A549 (cell line): ENCODE measurements at regions not wholly inside any gene's neighbourhood (a gene's known extent, or its start where the extent isn't known, plus 50 kb on each side); places are given as distances from the start of the nearest gene placed in this dataset.

Experiments used
- ATAC-seq, 2 experiments: fragments of 200-7000 bp in 1 of 2; fragments of >200 bp in 1 of 2; cut with Nextera tagmentation in 1 of 2; cut with Tn5 transposase in 1 of 2; 3 replicates each; pipeline versions ENCODE4 v1.8.0 to v1.9.1; 2018 to 2020; ENCODE audit warnings: mild to moderate bottlenecking in 1 of 2, moderate library complexity in 1 of 2
- CTCF ChIA-PET: fragments of 300-600 bp; sonication (Branson Sonifier 250); formaldehyde crosslinking; extraction: SDS; loops from one replicate; lab custom pipeline; 2021; ENCODE audit warnings: antibody characterized with exemption, inconsistent platforms; lab: Yijun Ruan, JAX
- POLR2A ChIA-PET: fragments of 350-600 bp; formaldehyde crosslinking; extraction: SDS; loops from one replicate; lab custom pipeline; 2021; ENCODE audit warnings: antibody characterized with exemption, inconsistent platforms; lab: Yijun Ruan, JAX
- DNase-seq, 2 experiments: peaks; one replicate each; pipeline versions ENCODE4 v3.0.0 to v3.0.0-alpha.2; 2011 to 2016; ENCODE audit warnings: low read depth in 1 of 2, low spot score in 1 of 2
- FAIRE-seq: peaks from 2 replicates; lab custom pipeline; 2011; peaks lifted over from hg19 to GRCh38; lab: Jason Lieb, UNC
- H3K27ac ChIP-seq, 2 experiments: fragments of >200 bp; sonication (Bioruptor Twin); formaldehyde crosslinking; 3 replicates each; pipeline ENCODE4 v1.5.1; 2016 to 2017
- H3K4me1 ChIP-seq: fragments of >200 bp; sonication (Bioruptor Twin); formaldehyde crosslinking; 3 replicates; pipeline ENCODE4 v1.6.1; 2016
- H3K4me2 ChIP-seq: fragments of >200 bp; sonication (Bioruptor Twin); formaldehyde crosslinking; 3 replicates; pipeline ENCODE4 v1.6.1; 2016
- H3K4me3 ChIP-seq: fragments of >200 bp; sonication (Bioruptor Twin); formaldehyde crosslinking; 3 replicates; pipeline ENCODE4 v1.5.1; 2016
- H3K9me3 ChIP-seq: fragments of >200 bp; sonication (Bioruptor Twin); formaldehyde crosslinking; 3 replicates; pipeline ENCODE4 v1.6.1; 2016
- BHLHE40 ChIP-seq: IDR thresholded peaks from 2 replicates; pipeline ENCODE4 v1.6.1; 2012; ENCODE audit warnings: low read depth, low read length, inconsistent platforms
- CBX2 ChIP-seq: fragments of 200-600 bp; sonication (generic); IDR thresholded peaks from 2 replicates; pipeline ENCODE4 v1.6.1; 2016; ENCODE audit warnings: low read depth, mild to moderate bottlenecking, borderline replicate concordance
- CEBPB ChIP-seq, 2 experiments: fragments of >200 bp in 1 of 2; sonication (Bioruptor Twin) in 1 of 2; formaldehyde crosslinking in 1 of 2; IDR thresholded peaks; 2 replicates each; pipeline ENCODE4 v1.6.1; 2012 to 2016
- CHD2 ChIP-seq: fragments of 150-350 bp; IDR thresholded peaks from 2 replicates; pipeline ENCODE4 v1.6.1; 2014; ENCODE audit warnings: low read length; ENCODE audit not compliant: partially characterized antibody
- E2F6 ChIP-seq: IDR thresholded peaks from 2 replicates; pipeline ENCODE4 v1.6.1; 2012; ENCODE audit warnings: low read depth, borderline replicate concordance
- EHF ChIP-seq: fragments of 250-450 bp; sonication (Bioruptor Pico); IDR thresholded peaks from 2 replicates; pipeline ENCODE4 v1.5.0; 2020; ENCODE audit warnings: mild to moderate bottlenecking
- EHMT2 ChIP-seq: fragments of 200-600 bp; sonication (generic); IDR thresholded peaks from 2 replicates; pipeline ENCODE4 v1.6.1; 2016; ENCODE audit warnings: antibody characterized with exemption, low read depth, mild to moderate bottlenecking, moderate library complexity
- FOSL2 ChIP-seq, 2 experiments: fragments of 450-650 bp in 1 of 2; fragments of >200 bp in 1 of 2; sonication (Bioruptor Twin) in 1 of 2; formaldehyde crosslinking; IDR thresholded peaks; 2 replicates each; pipeline versions ENCODE4 v1.5.0 to v1.6.1; 2016 to 2020; ENCODE audit warnings: mild to moderate bottlenecking in 1 of 2, moderate library complexity in 1 of 2
- GATA3 ChIP-seq: IDR thresholded peaks from 2 replicates; pipeline ENCODE4 v1.6.1; 2012; ENCODE audit warnings: borderline replicate concordance
- HDAC2 ChIP-seq: fragments of 200-600 bp; sonication (generic); IDR thresholded peaks from 2 replicates; pipeline ENCODE4 v1.6.1; 2016
- HES2 ChIP-seq: fragments of >200 bp; sonication (Bioruptor Twin); formaldehyde crosslinking; IDR thresholded peaks from 2 replicates; pipeline ENCODE4 v1.6.1; 2016
- HMGXB4 ChIP-seq: fragments of 250-450 bp; sonication (Bioruptor Pico); IDR thresholded peaks from 2 replicates; pipeline ENCODE4 v1.5.0; 2021; ENCODE audit warnings: mild to moderate bottlenecking, moderate library complexity, borderline replicate concordance
- HOXB5 ChIP-seq: fragments of 250-450 bp; sonication (Bioruptor Pico); IDR thresholded peaks from 2 replicates; pipeline ENCODE4 v1.5.0; 2020; ENCODE audit warnings: mild to moderate bottlenecking, moderate library complexity
- JUNB ChIP-seq: fragments of >200 bp; sonication (Bioruptor Twin); formaldehyde crosslinking; IDR thresholded peaks from 2 replicates; pipeline ENCODE4 v1.6.1; 2016
- KDM1A ChIP-seq: fragments of 200-600 bp; sonication (generic); IDR thresholded peaks from 2 replicates; pipeline ENCODE4 v1.6.1; 2016; ENCODE audit warnings: low read depth, mild to moderate bottlenecking
- KDM5A ChIP-seq: fragments of 200-600 bp; sonication (generic); IDR thresholded peaks from 2 replicates; pipeline ENCODE4 v1.6.1; 2016; ENCODE audit warnings: antibody characterized with exemption, mild to moderate bottlenecking
- MAFK ChIP-seq: fragments of 450-650 bp; IDR thresholded peaks from 2 replicates; pipeline ENCODE4 v1.6.1; 2014; ENCODE audit not compliant: partially characterized antibody
- NFE2L2 ChIP-seq: fragments of 150-350 bp; conservative IDR thresholded peaks from 2 replicates; pipeline ENCODE4 v1.6.1; 2014; ENCODE audit warnings: low read length
- NPAS2 ChIP-seq: fragments of 250-450 bp; sonication (Bioruptor Pico); IDR thresholded peaks from 2 replicates; pipeline ENCODE4 v1.8.0; 2022; ENCODE audit warnings: mild to moderate bottlenecking, moderate library complexity, borderline replicate concordance
- PBX3 ChIP-seq: IDR thresholded peaks from 2 replicates; pipeline ENCODE4 v1.6.1; 2012
- POLR2AphosphoS2 ChIP-seq: conservative IDR thresholded peaks from 2 replicates; pipeline ENCODE4 v1.6.1; 2012; ENCODE audit warnings: low read length, improper control_type of control experiment, inconsistent platforms
- RARB ChIP-seq: fragments of 250-450 bp; sonication (Bioruptor Pico); IDR thresholded peaks from 2 replicates; pipeline ENCODE4 v1.8.0; 2021; ENCODE audit warnings: mild to moderate bottlenecking, moderate library complexity
- TFCP2L1 ChIP-seq: fragments of 250-450 bp; sonication (Bioruptor Pico); IDR thresholded peaks from 2 replicates; pipeline ENCODE4 v1.5.0; 2021; ENCODE audit warnings: mild to moderate bottlenecking
- ZC3H11A ChIP-seq: fragments of 450-650 bp; IDR thresholded peaks from 2 replicates; pipeline ENCODE4 v1.6.1; 2014; ENCODE audit warnings: antibody characterized with exemption, mild to moderate bottlenecking
- ZSCAN20 ChIP-seq: fragments of 250-450 bp; sonication (Bioruptor Pico); IDR thresholded peaks from 2 replicates; pipeline ENCODE4 v1.8.0; 2022; ENCODE audit warnings: mild to moderate bottlenecking, moderate library complexity
- WGBS: methylation state at CpG from one replicate; pipeline ENCODE4 v1.1.6; 2017; ENCODE audit errors: missing lambda C conversion rate; 5-methylcytosine and 5-hydroxymethylcytosine counted together
- TF ChIP-seq, protein P1 (sequence below): fragments of 450-650 bp; IDR thresholded peaks from 2 replicates; pipeline ENCODE4 v1.6.1; 2014; ENCODE audit warnings: antibody characterized with exemption

GRCh38 chr7:46493196-46493595 lies 572.1 kb upstream of the IGFBP3 start:
- H3K4me3 ChIP-seq = no peak overlapping the region
- no peak for TF ChIP-seq ZC3H11A
- TF ChIP-seq RARB (CRISPR knock-in tag) = no peak
- TF ChIP-seq, protein P1, sequence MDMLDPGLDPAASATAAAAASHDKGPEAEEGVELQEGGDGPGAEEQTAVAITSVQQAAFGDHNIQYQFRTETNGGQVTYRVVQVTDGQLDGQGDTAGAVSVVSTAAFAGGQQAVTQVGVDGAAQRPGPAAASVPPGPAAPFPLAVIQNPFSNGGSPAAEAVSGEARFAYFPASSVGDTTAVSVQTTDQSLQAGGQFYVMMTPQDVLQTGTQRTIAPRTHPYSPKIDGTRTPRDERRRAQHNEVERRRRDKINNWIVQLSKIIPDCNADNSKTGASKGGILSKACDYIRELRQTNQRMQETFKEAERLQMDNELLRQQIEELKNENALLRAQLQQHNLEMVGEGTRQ = no peak
- no peak for TF ChIP-seq CBX2
- no peak for TF ChIP-seq CHD2
- no peak for TF ChIP-seq TFCP2L1 (CRISPR knock-in tag)
- no peak for TF ChIP-seq HDAC2
- no peak for TF ChIP-seq ZSCAN20 (CRISPR knock-in tag)
- TF ChIP-seq CEBPB (IDR thresholded peaks at IDR 0.05) = no peak
- TF ChIP-seq EHMT2 = no peak
- TF ChIP-seq BHLHE40 = no peak
- TF ChIP-seq HOXB5 = no peak
- no peak for TF ChIP-seq KDM5A
- TF ChIP-seq JUNB = no peak
- TF ChIP-seq E2F6 = no peak
- no peak for TF ChIP-seq EHF (CRISPR knock-in tag)
- TF ChIP-seq POLR2AphosphoS2 = no peak
- TF ChIP-seq NPAS2 (CRISPR knock-in tag) = no peak
- TF ChIP-seq PBX3 = no peak
- DNase-seq (no peak), FAIRE-seq (no peak), ATAC-seq (no peak)
- no peaks in the 10 kb centered on the region for H3K4me1 ChIP-seq
- H3K9me3 ChIP-seq = peaks cover 13% of the 10 kb centered on the region; the same call in 2 of the 3 replicates
- 79% methylated on average over 4 of the region's 4 CpGs for WGBS
- ChIA-PET CTCF (interaction anchor here (0.7 kb wide), 1 partner anchor 608 kb away, joined by 3 read pairs; no protein-coding TSS in a partner anchor), POLR2A (no interaction called here)
- no peak overlapping the region for H3K27ac ChIP-seq
- H3K4me2 ChIP-seq = no peak overlapping the region

GRCh38 chr7:46492466-46492865 lies 571.4 kb upstream of the IGFBP3 start:
- peaks cover 10% of the 10 kb centered on the region; the same call in 2 of the 3 replicates for H3K9me3 ChIP-seq
- FAIRE-seq = no peak
- no peak overlapping the region for H3K4me3 ChIP-seq
- peaks cover 2% of the 10 kb centered on the region; the same call in 2 of the 3 replicates for H3K4me1 ChIP-seq
- POLR2A ChIA-PET = no interaction called here
- 23% methylated on average over 1 of the region's 1 CpG for WGBS
- CTCF ChIA-PET = no interaction called here
- H3K4me2 ChIP-seq = no peak overlapping the region
- H3K27ac ChIP-seq = no peak overlapping the region
- ATAC-seq = no peak
- TF ChIP-seq HMGXB4 = no peak
- no peak for TF ChIP-seq GATA3
- no peak for TF ChIP-seq FOSL2 (IDR thresholded peaks at IDR 0.05)
- peak; percentile 7; the same call in 1 of the 2 replicates for TF ChIP-seq FOSL2 (CRISPR knock-in tag; IDR thresholded peaks at IDR 0.05)
- no peak for TF ChIP-seq KDM1A
- TF ChIP-seq NFE2L2 = peak; percentile 47
- no peak for TF ChIP-seq HES2
- peak; percentile 59 for TF ChIP-seq MAFK
- TF ChIP-seq CEBPB (IDR thresholded peaks at IDR 0.05) = no peak
- no peak for DNase-seq
